DND-41 (cell line): ENCODE measurements at regions not wholly inside any gene's neighbourhood (a gene's known extent, or its start where the extent isn't known, plus 50 kb on each side); places are given as distances from the start of the nearest gene placed in this dataset.

Experiments
- ATAC-seq: fragments of 200-7000 bp; cut with Tn5 transposase; 3 replicates; pipeline ENCODE4 v1.9.1; 2021; ENCODE audit warnings: low read depth; ENCODE audit not compliant: insufficient read depth
- DNase-seq: peaks from one replicate; pipeline ENCODE4 v3.0.0-alpha.2; 2020
- H2AFZ ChIP-seq: 2 replicates; pipeline ENCODE4 v1.6.0; 2012; ENCODE audit warnings: low read depth, low read length
- H3K27ac ChIP-seq: 2 replicates; pipeline ENCODE4 v1.5.1; 2012; ENCODE audit warnings: low read length, inconsistent platforms
- H3K27me3 ChIP-seq: fragments of 200-600 bp; sonication (generic); 2 replicates; pipeline ENCODE4 v1.6.0; 2012; ENCODE audit warnings: low read length, mild to moderate bottlenecking, inconsistent platforms; ENCODE audit not compliant: insufficient read depth, poor library complexity
- H3K36me3 ChIP-seq: 2 replicates; pipeline ENCODE4 v1.5.1; 2012; ENCODE audit warnings: low read length, inconsistent platforms; ENCODE audit not compliant: insufficient read depth
- H3K4me1 ChIP-seq: 2 replicates; pipeline ENCODE4 v1.5.1; 2012; ENCODE audit warnings: mild to moderate bottlenecking, low read length; ENCODE audit not compliant: insufficient read depth
- H3K4me2 ChIP-seq: 2 replicates; pipeline ENCODE4 v1.6.0; 2012; ENCODE audit warnings: mild to moderate bottlenecking, moderate library complexity, low read length, inconsistent platforms; ENCODE audit not compliant: insufficient read depth
- H3K4me3 ChIP-seq, 2 experiments: fragments of 200-600 bp in 1 of 2; shearing (Covaris generic) in 1 of 2; 2 replicates each; pipeline ENCODE4 v1.5.1; 2012 to 2016; ENCODE audit warnings: inconsistent platforms in 2 of 2, low read length in 2 of 2, mild to moderate bottlenecking in 2 of 2, low read depth in 1 of 2, moderate library complexity in 1 of 2
- H3K79me2 ChIP-seq: 2 replicates; pipeline ENCODE4 v1.6.0; 2012; ENCODE audit warnings: low read length, inconsistent platforms; ENCODE audit not compliant: insufficient read depth
- H3K9ac ChIP-seq: 2 replicates; pipeline ENCODE4 v1.6.0; 2012; ENCODE audit warnings: low read depth, mild to moderate bottlenecking, inconsistent platforms, low read length, moderate library complexity
- H3K9me3 ChIP-seq: 2 replicates; pipeline ENCODE4 v1.5.1; 2012; ENCODE audit warnings: low read length, moderate library complexity, mild to moderate bottlenecking, inconsistent platforms; ENCODE audit not compliant: insufficient read depth, severe bottlenecking
- H4K20me1 ChIP-seq: 2 replicates; pipeline ENCODE4 v1.6.0; 2012; ENCODE audit warnings: low read length; ENCODE audit not compliant: insufficient read depth
- EZH2 ChIP-seq: IDR thresholded peaks from 3 replicates; pipeline ENCODE4 v1.6.1; 2012; ENCODE audit warnings: borderline replicate concordance, low read depth, mild to moderate bottlenecking, moderate library complexity, low read length, inconsistent platforms; ENCODE audit not compliant: severe bottlenecking
- TF ChIP-seq, protein P1 (sequence below): IDR thresholded peaks from 2 replicates; pipeline ENCODE4 v1.5.1; 2012; ENCODE audit warnings: borderline replicate concordance, low read length, moderate library complexity, mild to moderate bottlenecking; ENCODE audit not compliant: poor library complexity, severe bottlenecking; ENCODE audit errors: extremely low read depth

- Histone ChIP-seq H3K36me3 (no peaks in the 10 kb centered on the region), H3K27me3 (no peaks in the 10 kb centered on the region), H4K20me1 (no peaks in the 10 kb centered on the region), H3K4me3 (no peak overlapping the region), H3K4me2 (no peak overlapping the region), H3K9ac (no peak overlapping the region), H3K27ac (no peak overlapping the region), H2AFZ (no peak overlapping the region), H3K4me1 (no peaks in the 10 kb centered on the region), H3K9me3 (no peaks in the 10 kb centered on the region), H3K79me2 (no peaks in the 10 kb centered on the region)
- TF ChIP-seq, protein P1, sequence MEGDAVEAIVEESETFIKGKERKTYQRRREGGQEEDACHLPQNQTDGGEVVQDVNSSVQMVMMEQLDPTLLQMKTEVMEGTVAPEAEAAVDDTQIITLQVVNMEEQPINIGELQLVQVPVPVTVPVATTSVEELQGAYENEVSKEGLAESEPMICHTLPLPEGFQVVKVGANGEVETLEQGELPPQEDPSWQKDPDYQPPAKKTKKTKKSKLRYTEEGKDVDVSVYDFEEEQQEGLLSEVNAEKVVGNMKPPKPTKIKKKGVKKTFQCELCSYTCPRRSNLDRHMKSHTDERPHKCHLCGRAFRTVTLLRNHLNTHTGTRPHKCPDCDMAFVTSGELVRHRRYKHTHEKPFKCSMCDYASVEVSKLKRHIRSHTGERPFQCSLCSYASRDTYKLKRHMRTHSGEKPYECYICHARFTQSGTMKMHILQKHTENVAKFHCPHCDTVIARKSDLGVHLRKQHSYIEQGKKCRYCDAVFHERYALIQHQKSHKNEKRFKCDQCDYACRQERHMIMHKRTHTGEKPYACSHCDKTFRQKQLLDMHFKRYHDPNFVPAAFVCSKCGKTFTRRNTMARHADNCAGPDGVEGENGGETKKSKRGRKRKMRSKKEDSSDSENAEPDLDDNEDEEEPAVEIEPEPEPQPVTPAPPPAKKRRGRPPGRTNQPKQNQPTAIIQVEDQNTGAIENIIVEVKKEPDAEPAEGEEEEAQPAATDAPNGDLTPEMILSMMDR: no peak
- TF ChIP-seq EZH2: no peak
- no peak for DNase-seq
- no peak for ATAC-seq
Observed at GRCh38 chr1:219703368-219703639, 90.4 kb upstream of the ZC3H11B start.

- no peak overlapping the region for H3K9ac ChIP-seq
- H3K4me3 ChIP-seq: no peak overlapping the region
- no peaks in the 10 kb centered on the region for H4K20me1 ChIP-seq
- no peaks in the 10 kb centered on the region for H3K4me1 ChIP-seq
- H3K9me3 ChIP-seq: no peaks in the 10 kb centered on the region
- no peaks in the 10 kb centered on the region for H3K27me3 ChIP-seq
- no peak overlapping the region for H3K4me2 ChIP-seq
- H2AFZ ChIP-seq: no peak overlapping the region
- TF ChIP-seq, protein P1: no peak
- TF ChIP-seq EZH2: no peak
- no peak for ATAC-seq
- H3K27ac ChIP-seq: no peak overlapping the region
- H3K36me3 ChIP-seq: no peaks in the 10 kb centered on the region
- DNase-seq: no peak
- no peaks in the 10 kb centered on the region for H3K79me2 ChIP-seq
Observed at GRCh38 chr1:219701476-219701875, 88.6 kb upstream of the ZC3H11B start.

DNA sequence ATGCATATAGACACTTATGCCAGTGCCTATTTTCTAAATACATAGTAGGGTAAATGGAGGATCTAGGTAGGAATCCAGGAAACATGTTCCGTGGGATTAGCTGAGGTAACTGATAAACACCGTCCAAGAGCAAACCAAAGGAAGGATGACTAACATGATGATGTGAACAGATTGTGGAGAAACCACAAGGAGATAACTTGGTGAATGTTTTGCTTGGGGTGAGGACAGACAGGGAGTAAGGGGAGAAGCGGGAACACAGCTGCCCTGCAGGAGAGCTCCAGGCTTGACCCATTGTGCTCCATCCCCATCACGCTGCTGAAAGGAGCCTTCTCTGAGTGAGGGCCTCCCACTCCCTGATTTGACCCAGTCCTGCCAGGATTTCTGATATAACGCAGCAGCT is 87.0 kb upstream of the ZC3H11B start:
- Histone ChIP-seq H3K36me3 (no peaks in the 10 kb centered on the region), H3K4me3 (no peak overlapping the region), H3K27ac (no peak overlapping the region), H2AFZ (no peak overlapping the region), H3K4me2 (no peak overlapping the region), H3K27me3 (no peaks in the 10 kb centered on the region), H3K4me1 (no peaks in the 10 kb centered on the region), H3K9ac (no peak overlapping the region), H3K79me2 (no peaks in the 10 kb centered on the region), H3K9me3 (no peaks in the 10 kb centered on the region), H4K20me1 (no peaks in the 10 kb centered on the region)
- no peak for ATAC-seq
- TF ChIP-seq, protein P1: no peak
- no peak for TF ChIP-seq EZH2
- no peak for DNase-seq

DNA sequence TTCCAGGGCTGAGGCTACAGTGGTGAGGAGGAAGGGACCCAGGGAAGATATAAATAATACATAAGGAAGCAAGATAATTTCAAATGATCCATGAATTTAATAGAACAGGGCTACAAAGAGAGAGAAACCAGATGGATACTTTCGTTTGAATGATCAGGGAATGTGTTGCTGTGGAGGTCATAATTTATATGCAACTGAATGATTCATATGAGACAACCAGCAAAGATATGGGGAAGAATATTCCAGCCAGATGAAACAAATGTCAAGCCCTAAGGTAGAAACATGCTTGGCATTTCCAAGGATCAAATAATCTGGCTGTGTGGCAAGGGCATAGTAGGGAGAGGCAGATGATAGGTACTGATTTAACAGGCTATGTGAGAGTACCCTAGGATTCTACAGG is 84.8 kb upstream of the ZC3H11B start:
- ATAC-seq (no peak), DNase-seq (no peak)
- Histone ChIP-seq H3K9ac (no peak overlapping the region), H3K36me3 (no peaks in the 10 kb centered on the region), H2AFZ (no peak overlapping the region), H3K4me2 (no peak overlapping the region), H3K4me1 (no peaks in the 10 kb centered on the region), H3K27me3 (no peaks in the 10 kb centered on the region), H3K79me2 (no peaks in the 10 kb centered on the region), H3K4me3 (no peak overlapping the region), H4K20me1 (no peaks in the 10 kb centered on the region), H3K9me3 (no peaks in the 10 kb centered on the region), H3K27ac (no peak overlapping the region)
- TF ChIP-seq, protein P1: no peak
- no peak for TF ChIP-seq EZH2
